B cell (primary cell): ENCODE measurements at regions not wholly inside any gene's neighbourhood (a gene's known extent, or its start where the extent isn't known, plus 50 kb on each side); places are given as distances from the start of the nearest gene placed in this dataset.

Experiments
- CTCF ChIP-seq: fragments of 200-600 bp; IDR thresholded peaks from one replicate; pipeline ENCODE4 v1.8.0; 2022; ENCODE audit warnings: antibody characterized with exemption, mild to moderate bottlenecking
- EZH2 ChIP-seq: IDR thresholded peaks from 2 replicates; pipeline ENCODE4 v1.6.1; 2012; ENCODE audit warnings: borderline replicate concordance, low read depth, mild to moderate bottlenecking, moderate library complexity, low read length; ENCODE audit not compliant: insufficient read depth, poor library complexity, severe bottlenecking

GRCh38 chr5:40346901-40347300 lies 332.8 kb upstream of the PTGER4 start:
- no peak for TF ChIP-seq EZH2
- TF ChIP-seq CTCF, result no peak
